WTC11 (cell line): ENCODE measurements at regions not wholly inside any gene's neighbourhood (a gene's known extent, or its start where the extent isn't known, plus 50 kb on each side); places are given as distances from the start of the nearest gene placed in this dataset.
"Not testable (repeated sequence)": the region's sequence is repeated elsewhere in the genome, so short reads cannot be mapped to it uniquely, and the experiment has no call there.

ENCODE experiments used
- ATAC-seq: fragments of 200-7000 bp; cut with Tn5 transposase; 2 replicates; pipeline ENCODE4 v1.10.0; 2021; ENCODE audit warnings: mild to moderate bottlenecking, moderate library complexity
- CTCF ChIA-PET: fragments of 300-600 bp; sonication (Branson Sonifier 250); formaldehyde crosslinking; loops from one replicate; lab custom pipeline; 2021; ENCODE audit warnings: antibody characterized with exemption; lab: Charles Lee
- POLR2A ChIA-PET: fragments of 350-600 bp; sonication (Branson Sonifier 250); formaldehyde crosslinking; loops from one replicate; lab custom pipeline; 2021; ENCODE audit warnings: antibody characterized with exemption; lab: Charles Lee
- DNase-seq: peaks from one replicate; pipeline ENCODE4 v3.0.0; 2021; ENCODE audit warnings: low spot score
- H3K27ac Mint-ChIP-seq: 2 replicates; pipeline ENCODE4 v1.8.0; 2021; ENCODE audit warnings: mixed read lengths
- H3K27me3 Mint-ChIP-seq: 2 replicates; pipeline ENCODE4 v1.8.0; 2021; ENCODE audit warnings: low read depth, mild to moderate bottlenecking, moderate library complexity, mixed read lengths
- H3K36me3 Mint-ChIP-seq: 2 replicates; pipeline ENCODE4 v1.8.0; 2021; ENCODE audit warnings: mixed read lengths
- H3K4me1 Mint-ChIP-seq: 2 replicates; pipeline ENCODE4 v1.8.0; 2022; ENCODE audit warnings: mixed read lengths
- H3K4me3 Mint-ChIP-seq: 2 replicates; pipeline ENCODE4 v1.8.0; 2021; ENCODE audit warnings: mild to moderate bottlenecking, moderate library complexity, mixed read lengths
- H3K9me3 Mint-ChIP-seq: 2 replicates; pipeline ENCODE4 v1.8.0; 2021; ENCODE audit warnings: mixed read lengths
- AFF4 ChIP-seq: sonication (generic); formaldehyde crosslinking; IDR thresholded peaks from 2 replicates; pipeline ENCODE4 v1.8.1; 2023; ENCODE audit warnings: mild to moderate bottlenecking, missing genetic modification reagents, borderline replicate concordance
- CBFB ChIP-seq: sonication (generic); formaldehyde crosslinking; IDR thresholded peaks from 2 replicates; pipeline ENCODE4 v1.8.1; 2022; ENCODE audit warnings: mild to moderate bottlenecking, low read depth, missing genetic modification reagents
- CREB1 ChIP-seq: sonication (generic); formaldehyde crosslinking; IDR thresholded peaks from 2 replicates; pipeline ENCODE4 v1.8.0; 2023; ENCODE audit warnings: mild to moderate bottlenecking, missing genetic modification reagents
- CTCF ChIP-seq: fragments of 200-600 bp; IDR thresholded peaks from 2 replicates; pipeline ENCODE4 v1.8.0; 2022; ENCODE audit warnings: antibody characterized with exemption
- E2F4 ChIP-seq: sonication (generic); formaldehyde crosslinking; IDR thresholded peaks from 2 replicates; pipeline ENCODE4 v1.8.1; 2022; ENCODE audit warnings: low read depth, mild to moderate bottlenecking, moderate library complexity, missing genetic modification reagents, borderline replicate concordance
- ELF4 ChIP-seq: sonication (generic); formaldehyde crosslinking; IDR thresholded peaks from 2 replicates; pipeline ENCODE4 v1.8.1; 2022; ENCODE audit warnings: low read depth, mild to moderate bottlenecking, moderate library complexity, missing genetic modification reagents
- HMGXB4 ChIP-seq: sonication (generic); formaldehyde crosslinking; IDR thresholded peaks from 2 replicates; pipeline ENCODE4 v1.8.1; 2023; ENCODE audit warnings: mild to moderate bottlenecking, moderate library complexity, missing genetic modification reagents
- MXD4 ChIP-seq: fragments of 250-450 bp; sonication (Bioruptor Pico); IDR thresholded peaks from 2 replicates; pipeline ENCODE4 v1.8.0; 2021; ENCODE audit warnings: mild to moderate bottlenecking, moderate library complexity, borderline replicate concordance
- MYBL2 ChIP-seq: sonication (generic); formaldehyde crosslinking; IDR thresholded peaks from 2 replicates; pipeline ENCODE4 v1.8.1; 2023; ENCODE audit warnings: mild to moderate bottlenecking, moderate library complexity, missing genetic modification reagents
- SOX15 ChIP-seq: fragments of 250-450 bp; sonication (Bioruptor Pico); IDR thresholded peaks from 2 replicates; pipeline ENCODE4 v1.9.0; 2021; ENCODE audit warnings: mild to moderate bottlenecking
- STAT6 ChIP-seq: sonication (generic); formaldehyde crosslinking; conservative IDR thresholded peaks from 2 replicates; pipeline ENCODE4 v1.8.1; 2023; ENCODE audit warnings: mild to moderate bottlenecking, low read depth, missing genetic modification reagents, moderate library complexity
- ZNF671 ChIP-seq: fragments of 250-450 bp; sonication (Bioruptor Pico); IDR thresholded peaks from 2 replicates; pipeline ENCODE4 v1.8.0; 2021; ENCODE audit warnings: mild to moderate bottlenecking
- TF ChIP-seq, protein P1 (sequence below): fragments of 250-450 bp; sonication (Bioruptor Pico); IDR thresholded peaks from 2 replicates; pipeline ENCODE4 v1.9.0; 2021; ENCODE audit warnings: moderate library complexity, mild to moderate bottlenecking, inconsistent platforms, borderline replicate concordance
- TF ChIP-seq, protein P2 (sequence below): sonication (generic); formaldehyde crosslinking; IDR thresholded peaks from 2 replicates; pipeline ENCODE4 v1.8.1; 2022; ENCODE audit warnings: low read depth, missing genetic modification reagents, borderline replicate concordance

GRCh38 chr2:31642707-31643106 lies 62.0 kb upstream of the SRD5A2 start:
- peaks cover 10% of the 10 kb centered on the region for H3K9me3 Mint-ChIP-seq
- no peak overlapping the region for H3K4me3 Mint-ChIP-seq
- H3K4me1 Mint-ChIP-seq, result no peaks in the 10 kb centered on the region
- H3K36me3 Mint-ChIP-seq, result no peaks in the 10 kb centered on the region
- ChIA-PET POLR2A (no interaction called here), CTCF (no interaction called here)
- no peak overlapping the region for H3K27ac Mint-ChIP-seq
- DNase-seq (no peak), ATAC-seq (no peak)
- H3K27me3 Mint-ChIP-seq, result no peaks in the 10 kb centered on the region; the same call in 1 of the 2 replicates
- TF ChIP-seq ELF4 (CRISPR knock-in tag) (no peak), HMGXB4 (CRISPR knock-in tag) (no peak), SOX15 (CRISPR knock-in tag) (no peak), CTCF (no peak), MYBL2 (CRISPR knock-in tag) (no peak), CREB1 (CRISPR knock-in tag) (no peak), ZNF671 (CRISPR knock-in tag) (no peak), E2F4 (CRISPR knock-in tag) (no peak), CBFB (CRISPR knock-in tag) (no peak), MXD4 (CRISPR knock-in tag) (no peak), AFF4 (CRISPR knock-in tag) (no peak), STAT6 (CRISPR knock-in tag) (no peak)
- TF ChIP-seq, protein P1, sequence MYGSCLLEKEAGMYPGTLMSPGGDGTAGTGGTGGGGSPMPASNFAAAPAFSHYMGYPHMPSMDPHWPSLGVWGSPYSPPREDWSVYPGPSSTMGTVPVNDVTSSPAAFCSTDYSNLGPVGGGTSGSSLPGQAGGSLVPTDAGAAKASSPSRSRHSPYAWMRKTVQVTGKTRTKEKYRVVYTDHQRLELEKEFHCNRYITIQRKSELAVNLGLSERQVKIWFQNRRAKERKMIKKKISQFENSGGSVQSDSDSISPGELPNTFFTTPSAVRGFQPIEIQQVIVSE (CRISPR knock-in tag), result no peak
- TF ChIP-seq, protein P2, sequence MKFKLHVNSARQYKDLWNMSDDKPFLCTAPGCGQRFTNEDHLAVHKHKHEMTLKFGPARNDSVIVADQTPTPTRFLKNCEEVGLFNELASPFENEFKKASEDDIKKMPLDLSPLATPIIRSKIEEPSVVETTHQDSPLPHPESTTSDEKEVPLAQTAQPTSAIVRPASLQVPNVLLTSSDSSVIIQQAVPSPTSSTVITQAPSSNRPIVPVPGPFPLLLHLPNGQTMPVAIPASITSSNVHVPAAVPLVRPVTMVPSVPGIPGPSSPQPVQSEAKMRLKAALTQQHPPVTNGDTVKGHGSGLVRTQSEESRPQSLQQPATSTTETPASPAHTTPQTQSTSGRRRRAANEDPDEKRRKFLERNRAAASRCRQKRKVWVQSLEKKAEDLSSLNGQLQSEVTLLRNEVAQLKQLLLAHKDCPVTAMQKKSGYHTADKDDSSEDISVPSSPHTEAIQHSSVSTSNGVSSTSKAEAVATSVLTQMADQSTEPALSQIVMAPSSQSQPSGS, result no peak
- TF ChIP-seq, all 79 proteins: peak for 0

DNA sequence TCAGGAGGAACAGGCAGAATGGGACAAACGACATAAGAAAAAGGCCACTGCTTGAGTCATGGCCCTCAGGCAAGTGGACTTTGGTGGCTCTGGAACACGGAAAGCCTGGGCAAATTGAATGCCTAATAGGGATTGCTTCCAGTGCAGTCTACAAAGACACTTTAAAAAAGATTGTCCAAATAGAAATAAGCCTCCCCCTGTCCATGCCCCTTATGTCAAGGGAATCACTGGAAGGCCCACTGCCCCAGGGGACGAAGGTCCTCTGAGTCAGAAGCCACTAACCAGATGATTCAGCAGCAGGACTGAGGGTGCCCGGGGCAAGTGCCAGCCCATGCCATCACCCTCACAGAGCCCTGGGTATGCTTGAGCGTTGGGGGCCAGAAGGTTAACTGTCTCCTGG lies 51.5 kb upstream of the SRD5A2 start:
- CTCF ChIA-PET, POLR2A ChIA-PET, H3K4me1 Mint-ChIP-seq, H3K27ac Mint-ChIP-seq, H3K4me3 Mint-ChIP-seq, DNase-seq, H3K27me3 Mint-ChIP-seq, ATAC-seq, H3K36me3 Mint-ChIP-seq: not testable (repeated sequence)
- H3K9me3 Mint-ChIP-seq, result peaks cover 38% of the 10 kb centered on the region
